GM18519 (cell line): ENCODE measurements at regions not wholly inside any gene's neighbourhood (a gene's known extent, or its start where the extent isn't known, plus 50 kb on each side); places are given as distances from the start of the nearest gene placed in this dataset.

Experiments used
- ATAC-seq: cut with Tn5 transposase; IDR thresholded peaks from one replicate; pipeline ENCODE4 v1.9.1; 2021; ENCODE audit warnings: mild to moderate bottlenecking, moderate library complexity; ENCODE audit not compliant: unreplicated experiment, low FRiP score

DNA sequence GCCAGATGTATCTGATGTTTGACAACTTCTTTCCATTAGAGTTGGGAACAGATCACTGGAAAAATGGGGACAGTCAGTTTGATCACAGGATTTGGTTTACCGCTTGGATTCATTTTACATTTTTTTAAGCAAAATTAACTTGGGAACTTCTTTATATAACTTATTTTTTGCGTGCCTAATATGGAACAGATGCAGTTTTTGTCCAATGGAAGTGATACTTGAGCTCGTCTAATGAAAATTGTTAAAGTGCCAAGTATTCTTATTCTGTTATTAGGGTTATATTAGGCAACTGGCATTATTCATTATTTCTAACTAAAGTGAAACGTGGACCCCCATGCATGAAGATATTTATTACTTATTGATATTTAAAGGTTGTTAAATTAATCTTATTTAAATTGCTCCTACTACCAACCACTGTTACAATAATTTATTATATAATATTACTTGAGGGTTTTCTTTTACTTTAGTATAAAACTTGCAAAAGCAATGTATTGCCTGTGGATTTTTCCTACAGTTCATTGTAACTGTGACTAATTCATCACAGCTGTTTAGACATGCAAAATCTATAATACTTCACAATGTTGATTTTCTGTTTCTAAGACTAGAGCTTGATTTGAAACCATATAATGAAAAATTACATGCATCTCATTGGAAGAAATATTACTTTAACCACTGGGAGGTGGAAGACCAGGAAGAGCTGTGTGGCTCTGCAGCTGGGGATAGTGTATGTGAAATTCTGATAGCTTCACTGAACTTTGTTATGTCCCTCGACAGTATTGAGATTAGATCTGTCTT lies 787.3 kb upstream of the WWC1 start:
- ATAC-seq = no peak

DNA sequence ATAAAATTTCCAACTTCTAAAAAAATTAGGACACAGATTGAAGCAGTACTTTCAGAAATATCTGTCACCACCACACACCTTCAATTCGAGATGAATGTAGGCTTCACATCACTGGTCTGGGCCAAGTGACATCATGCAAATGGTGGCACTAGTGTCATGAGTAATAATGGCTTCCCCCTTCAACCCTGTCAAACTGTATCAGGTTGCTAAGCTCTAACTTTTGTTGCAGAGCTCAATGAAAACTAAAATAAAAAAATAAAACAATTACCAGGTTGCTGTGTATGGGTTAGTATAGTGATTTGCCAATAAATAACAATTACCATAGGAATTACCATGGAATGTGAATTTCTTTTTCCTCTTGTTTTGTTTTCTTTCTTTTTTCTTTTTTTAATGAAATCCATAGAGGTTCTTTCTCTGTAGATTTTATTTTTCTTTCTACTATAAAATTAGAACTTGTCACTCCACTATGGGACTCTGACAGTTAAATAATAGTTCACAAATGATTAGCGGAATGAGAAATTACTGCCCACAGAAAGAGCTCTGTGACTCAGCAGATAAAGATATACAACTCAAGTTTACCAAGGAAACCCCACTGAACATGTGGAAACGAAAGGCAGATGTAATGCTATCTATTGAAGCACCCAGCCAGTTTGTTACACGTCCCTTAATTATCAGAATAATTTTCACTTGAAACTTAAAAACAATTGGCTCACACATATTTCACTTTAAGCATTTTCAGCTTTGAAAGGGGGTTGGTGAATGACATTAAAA lies 783.8 kb upstream of the WWC1 start:
- ATAC-seq = no peak

DNA sequence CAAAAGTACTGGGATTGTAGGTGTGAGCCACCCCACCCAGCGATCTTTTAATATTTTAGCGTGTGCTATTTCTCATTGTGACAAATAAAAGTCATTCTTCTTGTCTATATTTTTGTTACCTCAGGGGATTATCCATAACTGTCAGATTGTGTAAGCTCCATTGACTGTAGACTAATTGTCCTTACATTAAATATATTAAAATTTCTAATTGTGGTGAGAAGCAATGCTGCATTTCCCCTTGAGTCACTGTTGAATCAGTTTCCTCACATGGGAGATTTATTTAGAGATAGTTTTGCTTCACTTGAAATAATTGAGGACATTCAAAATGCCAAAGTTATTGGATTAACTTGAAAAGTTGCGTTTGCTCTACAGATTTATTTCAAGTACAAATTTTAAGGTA lies 782.4 kb upstream of the WWC1 start:
- ATAC-seq = no peak

DNA sequence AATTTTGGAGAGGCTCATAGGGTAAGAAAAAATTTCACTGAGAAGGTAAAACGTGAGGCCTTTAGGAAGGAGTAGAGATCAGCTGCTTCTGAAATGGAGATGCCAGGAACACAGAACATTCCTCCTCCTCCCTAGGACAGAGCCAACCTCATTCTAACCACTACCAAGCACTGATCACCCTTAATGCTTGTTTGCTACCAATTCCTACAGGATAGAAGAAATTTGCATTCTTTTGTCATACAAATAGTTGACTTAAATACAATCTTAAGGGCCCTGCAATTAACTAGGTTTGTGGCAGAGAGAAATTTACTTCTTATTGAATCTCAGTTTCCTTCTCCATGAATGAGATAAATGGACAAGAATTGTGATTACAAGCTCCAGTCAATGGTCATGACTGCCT lies 780.2 kb upstream of the WWC1 start:
- ATAC-seq = no peak

DNA sequence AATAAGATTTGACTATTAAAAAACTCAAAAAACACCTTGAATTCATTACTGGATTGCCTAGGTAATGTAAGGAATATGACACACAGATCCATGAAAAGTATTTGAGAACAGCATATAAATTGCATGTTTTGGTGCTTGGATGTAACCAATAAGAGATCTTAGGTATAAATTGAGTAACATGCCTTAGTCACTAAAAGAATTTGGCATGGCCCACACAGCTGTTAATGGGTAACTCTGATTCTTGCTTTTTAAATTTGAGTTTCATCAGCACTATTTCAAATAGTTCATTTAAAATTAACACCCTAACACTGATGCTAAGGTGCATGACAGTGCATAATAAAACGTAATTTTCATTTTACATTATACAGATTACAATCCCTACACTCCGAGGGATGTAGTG lies 779.3 kb upstream of the WWC1 start:
- ATAC-seq = no peak

DNA sequence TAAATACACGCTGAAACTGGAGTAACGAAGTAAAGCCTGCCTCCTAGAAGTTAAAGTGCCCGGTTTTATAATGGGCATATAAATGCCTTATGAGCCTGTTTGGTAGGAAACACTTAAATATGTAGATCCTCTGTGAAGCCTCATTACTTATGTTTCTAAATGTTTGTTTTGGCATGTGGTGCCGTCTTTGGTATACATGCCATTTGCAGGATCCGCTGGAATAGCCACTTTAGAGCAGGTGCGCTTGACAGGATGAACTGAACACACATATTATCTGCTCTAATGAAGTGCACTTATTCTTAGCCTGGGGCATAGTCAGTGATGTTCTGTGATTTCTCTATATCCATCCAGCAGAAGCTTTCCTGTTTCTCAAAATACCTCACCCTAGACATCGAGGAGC lies 778.1 kb upstream of the WWC1 start:
- ATAC-seq = no peak

DNA sequence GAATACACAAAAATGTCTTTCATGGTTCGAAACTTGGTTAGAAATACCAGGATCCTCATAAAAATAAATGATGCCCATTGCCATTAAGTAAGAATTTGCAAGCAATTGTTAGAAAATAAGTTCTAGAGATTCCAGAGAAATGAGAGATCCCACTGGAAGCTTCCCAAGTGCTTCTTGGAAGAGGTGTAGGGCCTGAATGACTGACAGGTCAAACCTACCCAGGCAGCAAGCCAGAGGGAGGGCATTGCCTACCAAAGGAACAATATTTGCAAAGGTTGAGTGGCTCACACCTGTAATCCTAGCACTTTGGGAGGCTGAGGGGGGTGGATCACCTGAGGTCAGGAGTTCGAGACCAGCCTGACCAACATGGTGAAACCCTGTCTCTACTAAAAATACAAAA lies 777.0 kb upstream of the WWC1 start:
- no peak for ATAC-seq

DNA sequence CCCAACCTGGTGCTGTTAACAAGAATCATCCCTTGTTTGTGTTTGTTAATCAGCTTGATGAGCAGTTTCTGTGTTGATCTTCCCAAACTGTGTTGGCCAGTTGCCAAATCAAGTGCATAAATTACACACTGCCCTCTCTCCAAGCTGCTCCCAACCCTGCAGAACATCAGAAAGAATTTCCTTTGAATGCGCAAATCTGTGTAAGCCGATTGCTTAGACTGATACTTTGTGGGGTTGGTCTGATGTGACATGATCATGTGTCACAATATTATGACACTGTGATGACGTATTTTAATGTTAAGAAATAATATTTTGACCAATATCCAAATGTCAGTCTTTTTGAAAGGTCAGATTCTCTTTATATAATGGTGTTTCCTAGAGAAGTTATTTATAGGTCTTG lies 766.4 kb upstream of the WWC1 start:
- no peak for ATAC-seq

DNA sequence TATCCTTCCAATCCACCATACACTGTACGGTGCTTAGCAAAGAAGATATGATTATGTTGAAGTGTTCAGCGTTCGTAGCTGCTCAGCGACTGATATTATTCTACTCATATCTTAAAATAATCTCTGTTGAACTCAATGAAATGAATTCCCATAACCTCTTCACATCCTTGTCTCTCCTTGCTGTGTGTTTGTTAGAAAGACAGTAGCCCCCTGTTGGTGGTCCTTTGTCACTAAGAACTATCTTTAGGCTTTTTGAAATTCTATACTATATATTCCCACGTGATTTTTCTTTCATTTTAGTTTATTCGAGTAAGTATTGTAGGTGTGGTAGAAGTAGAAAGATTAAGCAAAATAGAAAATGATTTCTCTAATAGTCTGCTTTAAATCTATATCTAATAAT lies 762.8 kb upstream of the WWC1 start:
- no peak for ATAC-seq

DNA sequence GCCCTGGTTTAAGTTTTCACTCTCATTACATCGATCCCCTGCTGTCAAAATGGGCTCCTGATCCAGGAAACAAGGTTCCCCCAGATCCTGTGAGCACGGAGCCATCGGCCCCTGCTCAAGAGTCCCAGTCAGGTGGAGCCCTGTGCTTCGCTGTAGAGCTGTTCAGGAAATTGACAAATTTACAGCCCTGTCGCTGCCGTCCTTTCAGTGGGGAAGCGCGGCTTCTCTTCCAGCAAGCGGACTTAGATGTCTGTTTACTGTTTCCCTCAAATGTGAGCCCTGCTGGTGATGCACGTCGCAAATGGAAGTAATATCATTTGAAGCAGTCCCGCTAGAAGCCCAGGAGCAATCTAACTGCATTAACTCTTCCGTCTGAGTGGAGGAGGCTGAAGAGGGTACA lies 760.9 kb upstream of the WWC1 start:
- no peak for ATAC-seq

DNA sequence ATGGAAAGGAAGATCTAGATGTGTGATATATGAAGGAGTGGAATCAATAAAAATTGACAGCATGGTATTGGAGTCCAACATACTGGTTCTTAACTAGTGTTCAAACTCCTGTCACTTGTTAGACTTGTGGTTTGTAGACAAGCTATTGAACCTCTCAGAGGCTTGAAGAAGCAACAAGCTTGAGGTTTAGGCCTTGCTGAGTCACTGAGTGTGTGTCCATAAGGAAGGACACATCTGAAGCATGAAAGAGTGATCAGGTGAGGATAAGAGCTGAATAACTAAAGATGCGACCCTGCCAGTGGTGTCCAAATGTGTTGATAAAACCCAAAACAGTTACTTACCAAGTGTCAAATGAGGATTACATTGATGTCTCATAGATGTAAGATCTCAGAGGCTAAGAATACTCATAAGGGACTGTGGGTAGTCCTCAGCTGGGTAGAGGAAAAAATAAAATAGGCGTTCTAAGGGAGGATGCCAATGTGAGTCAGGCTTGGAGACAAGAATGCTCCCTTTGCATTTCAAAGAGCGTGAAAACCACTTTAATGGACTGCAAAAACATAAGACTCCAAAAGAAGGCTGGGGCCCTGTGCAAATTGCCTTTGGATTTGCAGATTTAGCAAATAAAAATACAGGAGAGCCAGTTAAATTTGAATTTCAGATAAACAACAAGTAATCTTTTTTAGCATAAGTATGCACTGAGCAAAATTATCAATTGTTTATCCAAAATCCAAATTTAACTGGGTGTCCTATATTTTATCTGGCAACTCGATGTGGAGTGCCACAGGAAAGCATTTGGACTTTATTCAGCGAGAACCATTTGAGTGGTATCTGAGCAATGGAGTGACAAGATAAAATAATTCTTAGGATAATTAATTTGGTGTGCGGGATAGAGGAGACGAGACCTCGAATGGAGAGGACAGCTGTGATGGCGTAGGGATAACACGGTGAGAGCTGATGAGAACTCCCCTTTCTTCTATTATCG lies 757.3 kb upstream of the WWC1 start:
- no peak for ATAC-seq

DNA sequence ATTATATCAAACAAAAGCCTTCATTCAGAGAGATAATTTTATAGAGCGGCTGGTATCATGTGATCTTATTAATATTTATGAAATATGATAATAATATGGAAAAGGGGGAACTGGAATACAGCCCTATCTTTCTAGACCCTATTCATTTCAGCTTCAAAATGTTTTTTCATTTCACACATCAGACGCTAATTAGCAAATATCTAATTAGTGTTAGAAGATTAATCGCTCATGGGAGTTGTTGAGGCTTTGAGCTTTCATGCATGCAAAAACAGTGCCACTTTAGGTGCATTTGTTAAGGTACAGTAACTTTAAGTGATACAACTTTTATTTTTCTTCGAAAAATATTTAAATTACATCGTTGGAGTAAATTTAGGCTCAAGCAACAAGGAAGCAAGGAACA lies 751.7 kb upstream of the WWC1 start:
- ATAC-seq = no peak

DNA sequence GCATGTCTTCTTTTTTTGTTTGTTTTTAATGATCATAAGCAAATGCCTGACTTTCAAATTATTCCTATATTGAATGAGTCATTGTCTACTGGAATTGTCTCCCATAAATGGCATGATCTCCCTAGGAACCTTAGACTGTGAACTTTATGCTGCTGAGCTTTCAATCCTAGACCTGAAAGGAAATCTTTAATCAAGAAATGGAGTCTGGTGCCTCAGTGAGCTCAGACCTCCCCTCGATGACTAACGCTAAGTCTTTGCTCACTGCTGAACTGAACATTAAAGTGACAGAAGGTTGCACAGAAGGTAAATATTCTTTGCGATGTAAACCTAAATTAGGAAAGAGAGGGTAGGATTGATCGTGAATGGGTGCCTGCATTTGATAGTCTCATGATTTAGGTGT lies 745.2 kb upstream of the WWC1 start:
- ATAC-seq = no peak

DNA sequence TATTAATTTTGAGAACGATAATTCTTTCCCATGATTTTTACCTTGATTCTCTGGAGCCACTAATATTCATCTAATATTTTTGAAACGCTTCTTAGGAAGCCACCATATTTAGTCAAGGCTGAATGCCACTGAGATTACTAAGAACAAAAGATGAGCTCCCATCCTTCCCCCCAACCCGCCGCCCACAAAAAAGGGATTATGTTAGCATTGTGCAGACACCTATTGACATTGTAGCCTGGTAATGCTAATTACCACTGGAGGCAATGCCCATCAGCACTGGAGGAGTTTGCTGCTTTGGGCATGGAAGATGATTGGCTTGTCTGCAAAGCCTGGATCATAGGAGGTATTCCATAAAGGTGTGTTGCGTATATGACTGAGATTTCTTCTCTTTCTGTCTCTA lies 739.1 kb upstream of the WWC1 start:
- no peak for ATAC-seq

DNA sequence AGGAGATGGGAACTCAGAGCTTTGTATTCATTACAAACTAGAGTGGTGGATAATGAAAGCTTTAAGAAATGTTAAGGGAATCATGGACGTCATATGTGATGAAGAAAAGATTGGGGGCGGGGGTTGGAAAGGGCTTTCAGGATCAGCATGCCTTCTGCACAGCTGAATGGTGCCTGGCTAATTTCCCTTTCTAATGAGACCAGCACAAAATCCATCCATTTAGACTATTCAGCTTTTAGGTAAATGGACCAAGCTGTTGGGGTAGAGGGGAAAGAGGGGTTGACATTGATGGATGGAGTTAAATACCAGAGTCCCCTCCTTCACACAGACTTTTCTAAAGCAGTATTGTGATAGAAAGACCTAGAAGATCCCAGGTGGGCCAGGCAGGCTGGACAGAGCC lies 737.9 kb upstream of the WWC1 start:
- no peak for ATAC-seq

DNA sequence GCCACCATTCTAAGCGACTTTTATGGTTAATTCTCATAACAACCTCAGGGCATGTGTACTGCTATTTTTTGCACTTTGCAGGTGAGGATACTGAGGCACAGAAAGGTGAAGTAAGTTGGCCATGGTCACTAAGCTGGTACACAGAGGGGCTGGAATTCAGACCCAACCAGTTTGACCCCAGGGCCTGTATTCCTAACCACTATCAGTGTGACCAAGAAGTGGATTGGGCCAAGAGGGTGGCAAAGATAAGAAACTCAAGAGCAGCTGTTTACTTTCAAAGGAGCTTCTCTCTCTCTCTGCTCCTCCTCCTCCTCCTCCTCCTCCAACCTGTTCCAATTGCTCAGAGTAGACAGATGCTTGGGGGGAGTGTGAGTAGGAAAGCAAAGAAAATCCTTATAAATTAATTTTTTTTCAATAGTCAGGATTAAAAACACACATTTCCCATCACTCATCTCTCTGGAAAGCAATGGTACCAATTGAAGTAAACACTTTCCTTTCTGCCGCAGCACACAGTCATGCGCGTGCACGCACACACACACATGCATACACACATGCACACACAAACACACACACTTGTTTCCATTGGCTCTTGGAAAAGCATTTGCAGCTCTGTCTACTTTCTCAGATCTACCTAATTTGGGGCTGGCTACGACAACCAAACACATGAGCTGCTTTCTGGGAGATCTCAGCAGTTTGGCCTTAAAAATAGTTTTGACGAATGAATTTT lies 736.7 kb upstream of the WWC1 start:
- no peak for ATAC-seq

DNA sequence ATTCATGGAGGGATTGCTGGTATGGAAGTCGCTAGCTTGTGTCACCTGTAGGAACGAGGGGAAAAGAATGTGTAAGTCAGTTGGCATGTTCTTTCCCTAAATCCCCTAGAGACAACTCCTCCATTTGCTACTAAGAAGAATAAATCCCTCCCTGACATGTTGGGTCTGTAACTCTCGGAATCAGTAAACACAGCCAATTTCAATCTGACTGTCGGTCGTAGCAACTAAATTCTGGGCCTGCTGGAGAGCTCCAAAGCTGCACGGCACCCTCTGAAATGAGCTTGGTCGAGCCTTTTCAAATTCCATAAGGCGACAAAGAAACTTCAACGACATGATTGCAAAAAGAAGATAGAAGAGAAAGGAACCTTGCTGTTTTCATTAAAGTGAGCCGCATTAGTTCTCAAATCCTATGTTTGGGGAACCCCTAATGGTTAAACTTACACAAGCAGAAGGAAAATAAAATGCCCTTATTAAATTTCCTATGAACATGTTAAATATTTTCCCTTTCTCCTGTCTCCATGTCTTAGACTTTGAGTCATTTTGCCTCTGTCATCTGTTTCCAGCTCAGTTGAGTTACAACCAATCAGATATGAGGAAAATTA lies 735.8 kb upstream of the WWC1 start:
- ATAC-seq = no peak

DNA sequence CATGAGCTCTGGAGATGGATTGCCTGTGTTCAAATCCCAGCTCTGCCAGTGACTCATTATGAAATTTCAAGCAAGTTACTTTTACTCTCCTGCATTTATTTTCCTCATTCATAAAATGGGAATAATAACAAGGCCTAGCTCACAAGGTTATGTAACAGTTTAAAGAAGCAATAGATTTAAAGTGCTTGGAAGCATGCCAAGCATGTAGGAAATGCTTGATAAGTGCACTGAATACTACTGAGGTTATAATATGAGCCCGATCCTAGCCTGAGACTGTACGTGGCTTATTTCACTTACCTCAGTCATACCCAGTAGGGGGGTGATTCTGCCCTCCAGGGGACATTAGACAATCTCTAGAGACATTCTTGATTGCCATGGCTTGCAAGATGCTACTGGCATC lies 734.1 kb upstream of the WWC1 start:
- ATAC-seq = no peak

DNA sequence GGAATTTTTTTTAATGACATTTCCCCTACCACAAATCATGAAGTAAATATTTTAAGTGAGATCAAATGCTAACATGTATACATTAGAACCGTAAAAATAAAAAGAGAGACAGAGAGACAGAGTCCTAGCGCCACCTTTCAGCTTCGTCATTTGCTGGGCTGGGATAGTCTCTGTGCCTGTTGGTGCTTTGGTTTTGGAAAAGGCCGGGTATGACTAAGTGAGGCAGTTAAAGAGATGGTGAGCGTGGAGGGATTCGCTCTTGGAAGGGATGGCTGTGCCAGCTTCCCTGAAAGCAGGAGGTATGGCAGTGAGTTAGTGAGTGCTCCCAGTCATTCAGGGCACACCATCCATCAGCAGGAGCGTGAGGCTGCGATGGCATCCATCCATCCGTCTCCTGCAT lies 729.6 kb upstream of the WWC1 start:
- no peak for ATAC-seq

DNA sequence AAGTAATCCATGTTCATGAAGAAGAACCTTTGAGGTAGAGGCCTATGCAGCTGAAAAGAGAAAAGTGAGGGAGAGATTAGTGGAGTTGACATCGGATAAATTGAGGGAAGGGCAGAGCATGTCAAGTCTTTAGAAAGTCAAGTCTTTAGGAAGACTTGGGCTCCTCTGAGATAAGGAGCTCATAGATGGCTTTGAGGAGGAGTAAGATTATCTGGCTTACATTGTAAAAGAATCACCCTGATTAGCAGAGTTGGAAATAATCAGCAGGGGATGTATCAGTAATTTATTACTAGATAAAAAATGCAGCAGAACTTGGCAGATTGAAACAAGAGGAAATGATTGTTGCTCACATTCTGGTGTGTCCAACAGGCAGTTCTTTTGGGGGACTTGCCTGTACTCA lies 727.2 kb upstream of the WWC1 start:
- no peak for ATAC-seq
